ENCODE measurements at regions not wholly inside any gene's neighbourhood (a gene's known extent, or its start where the extent isn't known, plus 50 kb on each side); places are given as distances from the start of the nearest gene placed in this dataset.

- DNase-seq (ENCODE audit: low read depth) = no peak
- no peak for TF ChIP-seq MAX (IDR thresholded peaks at IDR 0.05; ENCODE audit: low read depth, low read length)
- no peak for TF ChIP-seq MYC (IDR thresholded peaks at IDR 0.05; ENCODE audit: low read depth, low read length)
- no peak for TF ChIP-seq POLR2A (IDR thresholded peaks at IDR 0.05; ENCODE audit: extremely low read depth, insufficient read length)
- no peak for TF ChIP-seq CTCF (IDR thresholded peaks at IDR 0.05; ENCODE audit: low read depth, low read length)
- H3K4me3 ChIP-seq (ENCODE audit: low read depth, low read length) = no peak overlapping the region
Measured at GRCh38 chr6:11659757-11660156, 118.8 kb downstream of the ADTRP start.

- no peak for DNase-seq (ENCODE audit: low read depth)
- H3K4me3 ChIP-seq (ENCODE audit: low read depth, low read length) = no peak overlapping the region
- TF ChIP-seq MAX (IDR thresholded peaks at IDR 0.05; ENCODE audit: low read depth, low read length) (no peak), MYC (IDR thresholded peaks at IDR 0.05; ENCODE audit: low read depth, low read length) (no peak)
Measured at GRCh38 chr6:11662323-11662722, 116.3 kb downstream of the ADTRP start.

GRCh38 chr6:11663519-11663918 lies 115.1 kb downstream of the ADTRP start:
- TF ChIP-seq MYC (IDR thresholded peaks at IDR 0.05; ENCODE audit: low read depth, low read length) (no peak), MAX (IDR thresholded peaks at IDR 0.05; ENCODE audit: low read depth, low read length) (no peak)

More at GRCh38 chr6:11663519-11663918, 115.1 kb downstream of the ADTRP start:
- H3K4me3 ChIP-seq (ENCODE audit: low read depth, low read length) = no peak overlapping the region
- no peak for DNase-seq (ENCODE audit: low read depth)

All from NB4 (cell line).